ENCODE measurements at regions not wholly inside any gene's neighbourhood (a gene's known extent, or its start where the extent isn't known, plus 50 kb on each side); places are given as distances from the start of the nearest gene placed in this dataset.

GRCh38 chr1:231108516-231109302 is 53.1 kb upstream of the TRIM67 start:
- no peak for DNase-seq (ENCODE audit: low read depth)

GRCh38 chr1:231107600-231108326 is 54.1 kb upstream of the TRIM67 start:
- peak; percentile 13 for DNase-seq (ENCODE audit: low read depth)

GRCh38 chr1:231107151-231107550 is 54.7 kb upstream of the TRIM67 start:
- DNase-seq (ENCODE audit: low read depth), result no peak

- DNase-seq (ENCODE audit: low read depth), result peak; percentile 87
Observed at GRCh38 chr1:231106347-231106746, 55.5 kb upstream of the TRIM67 start.

GRCh38 chr1:231104917-231105316 is 56.9 kb upstream of the TRIM67 start:
- no peak for DNase-seq (ENCODE audit: low read depth)

GRCh38 chr1:231103961-231104360 is 57.9 kb upstream of the TRIM67 start:
- no peak for DNase-seq (ENCODE audit: low read depth)

- DNase-seq (ENCODE audit: low read depth), result no peak
Observed at GRCh38 chr1:231099996-231100767, 60.1 kb upstream of the FAM89A start.

- DNase-seq (ENCODE audit: low read depth), result no peak
Observed at GRCh38 chr1:231099311-231099710, 59.3 kb upstream of the FAM89A start.

- DNase-seq (ENCODE audit: low read depth), result no peak
Observed at GRCh38 chr1:231095595-231095994, 55.5 kb upstream of the FAM89A start.

GRCh38 chr1:231094421-231094820 is 54.4 kb upstream of the FAM89A start:
- DNase-seq (ENCODE audit: low read depth), result peak; percentile 32

- DNase-seq (ENCODE audit: low read depth), result peak; percentile 41
Observed at GRCh38 chr1:231093156-231093922, 53.3 kb upstream of the FAM89A start.

GRCh38 chr1:231092380-231092779 is 52.3 kb upstream of the FAM89A start:
- DNase-seq (ENCODE audit: low read depth), result no peak

- no peak for DNase-seq (ENCODE audit: low read depth)
Observed at GRCh38 chr1:231091831-231092301, 51.8 kb upstream of the FAM89A start.

- DNase-seq (ENCODE audit: low read depth), result no peak
Observed at GRCh38 chr1:231091415-231091814, 51.4 kb upstream of the FAM89A start.

Measured in RPMI7951 (cell line).